ENCODE measurements at regions not wholly inside any gene's neighbourhood (a gene's known extent, or its start where the extent isn't known, plus 50 kb on each side); places are given as distances from the start of the nearest gene placed in this dataset.

GRCh38 chr6:97866616-97867015 lies 583.6 kb upstream of the MMS22L start:
- DNase-seq (ENCODE audit: low read depth), result no peak
- no peak for TF ChIP-seq CTCF (conservative IDR thresholded peaks at IDR 0.05; ENCODE audit: low read depth, low read length)

GRCh38 chr6:97867177-97867576 lies 584.2 kb upstream of the MMS22L start:
- TF ChIP-seq CTCF (conservative IDR thresholded peaks at IDR 0.05; ENCODE audit: low read depth, low read length), result no peak
- DNase-seq (ENCODE audit: low read depth), result no peak
- H3K4me3 ChIP-seq (ENCODE audit: low read depth, low read length), result no peak overlapping the region

More at GRCh38 chr6:97866616-97867015, 583.6 kb upstream of the MMS22L start:
- no peak overlapping the region for H3K4me3 ChIP-seq (ENCODE audit: low read depth, low read length)

- no peak for TF ChIP-seq CTCF (conservative IDR thresholded peaks at IDR 0.05; ENCODE audit: low read depth, low read length)
- H3K4me3 ChIP-seq (ENCODE audit: low read depth, low read length), result no peak overlapping the region
- DNase-seq (ENCODE audit: low read depth), result no peak
These were observed 587.3 kb upstream of the MMS22L start for GRCh38 chr6:97870273-97870672.

- no peak for DNase-seq (ENCODE audit: low read depth)
- H3K4me3 ChIP-seq (ENCODE audit: low read depth, low read length), result no peak overlapping the region
- no peak for TF ChIP-seq CTCF (conservative IDR thresholded peaks at IDR 0.05; ENCODE audit: low read depth, low read length)
These were observed 593.7 kb upstream of the MMS22L start for GRCh38 chr6:97876711-97877110.

- no peak for DNase-seq (ENCODE audit: low read depth)
- TF ChIP-seq CTCF (conservative IDR thresholded peaks at IDR 0.05; ENCODE audit: low read depth, low read length), result no peak
- no peak overlapping the region for H3K4me3 ChIP-seq (ENCODE audit: low read depth, low read length)
These were observed 599.7 kb upstream of the MMS22L start for GRCh38 chr6:97882755-97883154.

GRCh38 chr6:97885325-97885724 lies 602.3 kb upstream of the MMS22L start:
- DNase-seq (ENCODE audit: low read depth), result no peak
- TF ChIP-seq CTCF (conservative IDR thresholded peaks at IDR 0.05; ENCODE audit: low read depth, low read length), result no peak

GRCh38 chr6:97885828-97886227 lies 602.8 kb upstream of the MMS22L start:
- H3K4me3 ChIP-seq (ENCODE audit: low read depth, low read length), result no peak overlapping the region
- DNase-seq (ENCODE audit: low read depth), result no peak
- no peak for TF ChIP-seq CTCF (conservative IDR thresholded peaks at IDR 0.05; ENCODE audit: low read depth, low read length)

More at GRCh38 chr6:97885325-97885724, 602.3 kb upstream of the MMS22L start:
- H3K4me3 ChIP-seq (ENCODE audit: low read depth, low read length), result no peak overlapping the region

All from epithelial cell of proximal tubule (primary cell).